MCF 10A (cell line): ENCODE measurements at regions not wholly inside any gene's neighbourhood (a gene's known extent, or its start where the extent isn't known, plus 50 kb on each side); places are given as distances from the start of the nearest gene placed in this dataset.
"Not testable (repeated sequence)": the region's sequence is repeated elsewhere in the genome, so short reads cannot be mapped to it uniquely, and the experiment has no call there.

Source experiments
- BruUV-seq: library from RNA; stranded (reverse); fragments of 400-500 nt; replicated peaks from 2 replicates; lab custom pipeline; 2021; lab: Mats Ljungman, UMichigan
- CTCF ChIA-PET: fragments of 300-600 bp; sonication (Branson Sonifier 250); formaldehyde crosslinking; extraction: SDS; loops from one replicate; lab custom pipeline; 2021; ENCODE audit warnings: antibody characterized with exemption, inconsistent platforms; lab: Yijun Ruan, JAX
- POLR2A ChIA-PET: fragments of 300-600, 350-650 bp; sonication (Branson Sonifier 250); formaldehyde crosslinking; extraction: SDS; loops from one replicate; lab custom pipeline; 2020; ENCODE audit warnings: antibody characterized with exemption, inconsistent platforms; lab: Yijun Ruan, JAX
- DNase-seq: peaks from one replicate; pipeline ENCODE4 v3.0.0-alpha.2; 2018; ENCODE audit not compliant: unreplicated experiment
- H3K27ac Mint-ChIP-seq: one replicate; pipeline ENCODE4 v1.8.0; 2022; ENCODE audit warnings: mild to moderate bottlenecking, low read depth, mixed read lengths; ENCODE audit not compliant: unreplicated experiment
- H3K27me3 Mint-ChIP-seq: one replicate; pipeline ENCODE4 v1.8.0; 2022; ENCODE audit warnings: mixed read lengths; ENCODE audit not compliant: insufficient read depth, unreplicated experiment
- H3K36me3 Mint-ChIP-seq: one replicate; pipeline ENCODE4 v1.8.0; 2022; ENCODE audit warnings: mild to moderate bottlenecking, moderate library complexity, mixed read lengths; ENCODE audit not compliant: insufficient read depth, unreplicated experiment
- H3K4me1 Mint-ChIP-seq: one replicate; pipeline ENCODE4 v1.8.0; 2022; ENCODE audit warnings: mixed read lengths; ENCODE audit not compliant: insufficient read depth, unreplicated experiment
- H3K4me3 Mint-ChIP-seq: one replicate; pipeline ENCODE4 v1.8.0; 2022; ENCODE audit warnings: mild to moderate bottlenecking, moderate library complexity, mixed read lengths; ENCODE audit not compliant: unreplicated experiment
- H3K9me3 Mint-ChIP-seq: one replicate; pipeline ENCODE4 v1.8.0; 2022; ENCODE audit warnings: mixed read lengths; ENCODE audit not compliant: unreplicated experiment
- CTCF ChIP-seq: fragments of 200-600 bp; IDR thresholded peaks from one replicate; pipeline ENCODE4 v1.8.0; 2022; ENCODE audit warnings: antibody characterized with exemption, mild to moderate bottlenecking; ENCODE audit not compliant: unreplicated experiment
- intact Hi-C: fragments of 100-400 bp; cut with micrococcal nuclease; formaldehyde crosslinking; loops from 2 replicates; pipeline ENCODE4 v1.14.1; 2022

- Mint-ChIP-seq H3K27ac (peak overlapping the region; percentile 17), H3K36me3 (no peaks in the 10 kb centered on the region), H3K4me3 (no peak overlapping the region), H3K27me3 (no peaks in the 10 kb centered on the region), H3K9me3 (no peaks in the 10 kb centered on the region), H3K4me1 (peaks cover 9% of the 10 kb centered on the region)
- intact Hi-C loops = no loop called here
- ChIA-PET POLR2A (no interaction called here), CTCF (interaction anchor here (1.3 kb wide), 1 partner anchor 35 kb away, joined by 3 read pairs; no protein-coding TSS in a partner anchor)
- no peak for TF ChIP-seq CTCF
- peak; percentile 15 for DNase-seq
- no TSS peak for BruUV-seq
Measured at GRCh38 chr13:90933097-90933826, 414.2 kb upstream of the MIR17HG start.

GRCh38 chr13:90934741-90935140, 412.7 kb upstream of the MIR17HG start:
- Mint-ChIP-seq H3K4me1 (peaks cover 9% of the 10 kb centered on the region), H3K27ac (no peak overlapping the region), H3K27me3 (no peaks in the 10 kb centered on the region), H3K4me3 (no peak overlapping the region), H3K36me3 (no peaks in the 10 kb centered on the region), H3K9me3 (no peaks in the 10 kb centered on the region)
- no TSS peak for BruUV-seq
- no peak for DNase-seq
- ChIA-PET POLR2A (no interaction called here), CTCF (interaction anchor here (0.7 kb wide), 1 partner anchor 27 kb away, joined by 3 read pairs; no protein-coding TSS in a partner anchor)
- intact Hi-C loops = no loop called here
- TF ChIP-seq CTCF = no peak

- no TSS peak for BruUV-seq
- no peak for TF ChIP-seq CTCF
- ChIA-PET POLR2A (no interaction called here), CTCF (no interaction called here)
- DNase-seq = no peak
- Mint-ChIP-seq H3K4me3 (no peak overlapping the region), H3K27ac (no peak overlapping the region), H3K4me1 (no peaks in the 10 kb centered on the region), H3K27me3 (no peaks in the 10 kb centered on the region), H3K36me3 (no peaks in the 10 kb centered on the region), H3K9me3 (no peaks in the 10 kb centered on the region)
- intact Hi-C loops = no loop called here
Measured at GRCh38 chr13:90938848-90939247, 408.6 kb upstream of the MIR17HG start.

GRCh38 chr13:90943946-90944345, 403.5 kb upstream of the MIR17HG start:
- H3K27me3 Mint-ChIP-seq = no peaks in the 10 kb centered on the region
- no peaks in the 10 kb centered on the region for H3K9me3 Mint-ChIP-seq
- DNase-seq = no peak
- TF ChIP-seq CTCF = no peak
- BruUV-seq = no TSS peak
- ChIA-PET CTCF (interaction anchor here (0.6 kb wide), 1 partner anchor 516 kb away, joined by 3 read pairs; no protein-coding TSS in a partner anchor), POLR2A (no interaction called here)
- H3K27ac Mint-ChIP-seq = no peak overlapping the region
- no peaks in the 10 kb centered on the region for H3K4me1 Mint-ChIP-seq
- H3K4me3 Mint-ChIP-seq = no peak overlapping the region
- no peaks in the 10 kb centered on the region for H3K36me3 Mint-ChIP-seq
- intact Hi-C loops = no loop called here

- H3K4me1 Mint-ChIP-seq, BruUV-seq, H3K27ac Mint-ChIP-seq, CTCF ChIA-PET, intact Hi-C loops, H3K4me3 Mint-ChIP-seq, DNase-seq, H3K36me3 Mint-ChIP-seq, POLR2A ChIA-PET, H3K27me3 Mint-ChIP-seq, H3K9me3 Mint-ChIP-seq: not testable (repeated sequence)
Measured at GRCh38 chr13:90945146-90945545, 402.3 kb upstream of the MIR17HG start.

- DNase-seq, POLR2A ChIA-PET, H3K27me3 Mint-ChIP-seq, CTCF ChIA-PET, H3K27ac Mint-ChIP-seq, H3K9me3 Mint-ChIP-seq, intact Hi-C loops, H3K4me3 Mint-ChIP-seq, BruUV-seq, H3K4me1 Mint-ChIP-seq, H3K36me3 Mint-ChIP-seq: not testable (repeated sequence)
Measured at GRCh38 chr13:90946125-90946524, 401.4 kb upstream of the MIR17HG start.
